Psoas muscle (tissue), 7 donors: ENCODE measurements at regions not wholly inside any gene's neighbourhood (a gene's known extent, or its start where the extent isn't known, plus 50 kb on each side); places are given as distances from the start of the nearest gene placed in this dataset.

ENCODE experiments used
- ATAC-seq, 4 donors: fragments of 200-7000 bp; cut with Tn5 transposase; one replicate each; pipeline ENCODE4 v1.9.1; 2020; ENCODE audit warnings: moderate library complexity in 3 of 4, mild to moderate bottlenecking in 2 of 4
- DNase-seq, 2 donors: peaks; one replicate each; pipeline ENCODE4 v3.0.0-alpha.2; 2020
- H3K27ac ChIP-seq: fragments of 200-600 bp; one replicate; pipeline ENCODE4 v1.8.0; 2022
- H3K27me3 ChIP-seq, 3 donors: fragments of 200-600 bp in 1 of 3; one replicate each; pipeline versions ENCODE4 v1.6.1 to v1.8.0; 2013 to 2022; ENCODE audit warnings: low read length in 2 of 3, mild to moderate bottlenecking in 2 of 3, moderate library complexity in 1 of 3; ENCODE audit not compliant: insufficient read depth in 3 of 3
- H3K36me3 ChIP-seq, 2 donors: fragments of 200-600 bp in 1 of 2; one replicate each; pipeline versions ENCODE4 v1.6.1 to v1.8.0; 2013 to 2022; ENCODE audit warnings: low read depth in 1 of 2, mild to moderate bottlenecking in 1 of 2, moderate library complexity in 1 of 2; ENCODE audit not compliant: insufficient read depth in 1 of 2
- H3K4me1 ChIP-seq: fragments of 200-600 bp; one replicate; pipeline ENCODE4 v1.8.0; 2022
- H3K4me3 ChIP-seq: fragments of 200-600 bp; one replicate; pipeline ENCODE4 v1.8.0; 2022; ENCODE audit warnings: mild to moderate bottlenecking
- H3K9me3 ChIP-seq: fragments of 200-600 bp; one replicate; pipeline ENCODE4 v1.8.0; 2022
- CTCF ChIP-seq: fragments of 200-600 bp; IDR thresholded peaks from one replicate; pipeline ENCODE4 v1.8.0; 2022; ENCODE audit warnings: antibody characterized with exemption
- WGBS, 3 donors: extraction: QIAGEN DNeasy Blood & Tissue Kit; methylation state at CpG; one replicate each; pipeline versions ENCODE4 v1.1.6 to v1.1.7; 2013; 5-methylcytosine and 5-hydroxymethylcytosine counted together
- intact Hi-C, 2 donors: fragments of 100-400 bp; cut with DNase I; formaldehyde crosslinking; loops; one replicate each; pipeline versions ENCODE4 v1.11.0 to v1.14.2; 2022
- donor health status: healthy with polysubstance abuse.
- donor health status: DM: no; HTN: no; CAD: no; lungs with moderate emphysema.
- donor health status: Bipolar disorder and iron deficiency.
- donor health status: healthy.
- donor health status: DM: yes; HTN: yes; CAD: no.
- donor health status: DM: no; HTN: no; CAD: no.
- donor health status: DM: yes; HTN: yes; CAD: no.

DNA sequence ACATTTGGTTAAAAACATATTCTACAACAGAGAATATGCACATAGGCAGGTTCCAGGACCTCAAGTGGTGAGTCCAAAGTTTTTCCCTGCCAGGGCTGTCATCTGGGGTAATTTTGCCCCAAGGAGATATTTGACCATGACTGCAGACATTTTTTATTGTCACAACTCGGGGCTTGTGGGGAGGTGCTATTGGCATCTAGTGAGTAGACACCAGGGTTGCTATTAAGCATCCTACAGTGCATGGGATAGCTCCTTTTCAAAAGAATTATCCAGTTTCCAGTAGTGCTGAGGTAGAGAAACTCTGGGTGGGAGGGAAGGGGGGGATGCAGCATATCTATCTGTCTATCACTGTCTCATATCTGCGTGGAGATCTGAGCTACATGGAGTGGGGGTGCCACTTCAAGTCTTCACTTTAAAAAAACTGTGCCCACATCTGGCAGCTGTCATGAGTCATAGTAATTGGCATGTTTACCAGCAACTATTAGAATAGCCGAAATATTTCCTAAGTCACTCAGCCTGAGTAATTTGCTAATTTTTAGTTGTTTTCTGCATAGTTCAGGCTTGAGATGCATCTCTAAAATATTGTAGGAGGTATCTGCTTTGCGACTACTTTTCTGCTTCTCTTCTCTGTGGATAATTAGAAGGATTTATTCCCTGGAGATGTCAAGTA is 254.0 kb upstream of the RBMS1 start:
- no peak overlapping the region for H3K27ac ChIP-seq
- ATAC-seq (no peak), DNase-seq (no peak)
- no peak overlapping the region for H3K4me3 ChIP-seq
- H3K27me3 ChIP-seq = no peaks in the 10 kb centered on the region
- no peaks in the 10 kb centered on the region for H3K36me3 ChIP-seq
- TF ChIP-seq CTCF = no peak
- no peaks in the 10 kb centered on the region for H3K9me3 ChIP-seq
- intact Hi-C loops = no loop called here
- WGBS, 3 donors = 30 to 46% (median 31%) methylated on average over 4 of the region's 4 CpGs
- H3K4me1 ChIP-seq = no peaks in the 10 kb centered on the region

- Histone ChIP-seq H3K4me3 (no peak overlapping the region), H3K9me3 (peaks cover 27% of the 10 kb centered on the region), H3K4me1 (no peaks in the 10 kb centered on the region), H3K27me3 (no peaks in the 10 kb centered on the region), H3K36me3 (no peaks in the 10 kb centered on the region), H3K27ac (no peak overlapping the region)
- ATAC-seq = no peak
- TF ChIP-seq CTCF = no peak
- intact Hi-C loops = no loop called here
- 31 to 58% (median 42%) methylated on average over 2 of the region's 2 CpGs for WGBS, 3 donors
- no peak for DNase-seq
Observed at GRCh38 chr2:160751021-160751420, 257.4 kb upstream of the RBMS1 start.

GRCh38 chr2:160752475-160753330 is 259.1 kb upstream of the RBMS1 start:
- ATAC-seq = no peak
- Histone ChIP-seq H3K9me3 (peaks cover 27% of the 10 kb centered on the region), H3K27ac (no peak overlapping the region), H3K4me3 (no peak overlapping the region), H3K4me1 (no peaks in the 10 kb centered on the region), H3K36me3 (no peaks in the 10 kb centered on the region), H3K27me3 (no peaks in the 10 kb centered on the region)
- intact Hi-C loops = no loop called here
- no peak for TF ChIP-seq CTCF
- 64 to 76% (median 74%) methylated on average over 3 of the region's 3 CpGs for WGBS, 3 donors
- no peak for DNase-seq

- Histone ChIP-seq H3K4me3 (no peak overlapping the region), H3K9me3 (peaks cover 27% of the 10 kb centered on the region)
- TF ChIP-seq CTCF = no peak
Observed at GRCh38 chr2:160753331-160753654, 259.7 kb upstream of the RBMS1 start.

More at GRCh38 chr2:160753331-160753654, 259.7 kb upstream of the RBMS1 start:
- H3K4me1 ChIP-seq = no peaks in the 10 kb centered on the region
- DNase-seq = no peak
- H3K27me3 ChIP-seq = no peaks in the 10 kb centered on the region
- H3K36me3 ChIP-seq = no peaks in the 10 kb centered on the region
- no peak overlapping the region for H3K27ac ChIP-seq
- ATAC-seq = no peak
- intact Hi-C loops = no loop called here
